ENCODE measurements at regions not wholly inside any gene's neighbourhood (a gene's known extent, or its start where the extent isn't known, plus 50 kb on each side); places are given as distances from the start of the nearest gene placed in this dataset.

- TF ChIP-seq CTCF (conservative IDR thresholded peaks at IDR 0.05; ENCODE audit: low read depth, low read length) (no peak), USF2 (IDR thresholded peaks at IDR 0.05; ENCODE audit: low read depth, low read length) (no peak), POLR2A (IDR thresholded peaks at IDR 0.05; ENCODE audit: low read depth, low read length) (no peak), RFX5 (IDR thresholded peaks at IDR 0.05; ENCODE audit: low read depth, low read length) (no peak), CEBPB (IDR thresholded peaks at IDR 0.05; ENCODE audit: low read depth, low read length) (no peak), SMC3 (IDR thresholded peaks at IDR 0.05; ENCODE audit: low read depth, low read length) (no peak), RAD21 (IDR thresholded peaks at IDR 0.05; ENCODE audit: low read length) (no peak), MAFK (IDR thresholded peaks at IDR 0.05; ENCODE audit: low read depth, low read length) (no peak), NFE2L2 (IDR thresholded peaks at IDR 0.05; ENCODE audit: low read depth, low read length) (no peak), MAZ (IDR thresholded peaks at IDR 0.05; ENCODE audit: borderline replicate concordance, low read depth, low read length) (no peak), FOS (IDR thresholded peaks at IDR 0.05; ENCODE audit: low read depth, low read length) (no peak), RCOR1 (IDR thresholded peaks at IDR 0.05; ENCODE audit: insufficient replicate concordance, low read length) (no peak), ELK1 (IDR thresholded peaks at IDR 0.05; ENCODE audit: borderline replicate concordance, low read depth, low read length) (no peak), CHD1 (IDR thresholded peaks at IDR 0.05; ENCODE audit: low read depth, low read length) (no peak)
Measured at GRCh38 chr5:88941581-88941980, 58.6 kb upstream of the MEF2C start.
